Epithelial cell of proximal tubule (primary cell): ENCODE measurements at regions not wholly inside any gene's neighbourhood (a gene's known extent, or its start where the extent isn't known, plus 50 kb on each side); places are given as distances from the start of the nearest gene placed in this dataset.
"Not testable (repeated sequence)": the region's sequence is repeated elsewhere in the genome, so short reads cannot be mapped to it uniquely, and the experiment has no call there.

Experiments
- DNase-seq: peaks from one replicate; pipeline ENCODE4 v3.0.0-alpha.2; 2011; ENCODE audit warnings: low read depth
- H3K4me3 ChIP-seq: 2 replicates; pipeline ENCODE4 v1.5.1; 2011; ENCODE audit warnings: low read depth, mild to moderate bottlenecking, low read length
- TF ChIP-seq, protein P1 (sequence below): conservative IDR thresholded peaks from 2 replicates; pipeline ENCODE4 v1.5.1; 2012; ENCODE audit warnings: low read depth, mild to moderate bottlenecking, low read length

DNA sequence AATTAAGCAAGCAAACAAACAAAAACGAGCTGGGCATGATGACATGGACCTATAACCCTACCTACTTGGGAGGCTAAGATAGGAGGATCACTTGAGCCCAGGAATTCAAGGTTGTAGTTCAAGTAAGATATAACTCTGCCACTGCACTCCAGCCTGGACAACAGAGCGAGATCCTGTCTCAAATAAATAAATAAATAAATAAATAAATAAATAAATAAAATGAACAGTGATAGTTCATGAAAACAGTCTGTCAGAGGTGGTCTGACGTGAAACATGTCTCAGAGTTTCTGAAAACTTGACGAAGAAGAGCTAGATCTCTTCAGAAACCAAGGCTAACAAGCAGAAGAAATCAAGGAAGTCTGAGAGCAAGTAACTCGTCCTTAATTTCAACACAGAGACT, 188.8 kb upstream of the GPC6 start:
- TF ChIP-seq, protein P1, sequence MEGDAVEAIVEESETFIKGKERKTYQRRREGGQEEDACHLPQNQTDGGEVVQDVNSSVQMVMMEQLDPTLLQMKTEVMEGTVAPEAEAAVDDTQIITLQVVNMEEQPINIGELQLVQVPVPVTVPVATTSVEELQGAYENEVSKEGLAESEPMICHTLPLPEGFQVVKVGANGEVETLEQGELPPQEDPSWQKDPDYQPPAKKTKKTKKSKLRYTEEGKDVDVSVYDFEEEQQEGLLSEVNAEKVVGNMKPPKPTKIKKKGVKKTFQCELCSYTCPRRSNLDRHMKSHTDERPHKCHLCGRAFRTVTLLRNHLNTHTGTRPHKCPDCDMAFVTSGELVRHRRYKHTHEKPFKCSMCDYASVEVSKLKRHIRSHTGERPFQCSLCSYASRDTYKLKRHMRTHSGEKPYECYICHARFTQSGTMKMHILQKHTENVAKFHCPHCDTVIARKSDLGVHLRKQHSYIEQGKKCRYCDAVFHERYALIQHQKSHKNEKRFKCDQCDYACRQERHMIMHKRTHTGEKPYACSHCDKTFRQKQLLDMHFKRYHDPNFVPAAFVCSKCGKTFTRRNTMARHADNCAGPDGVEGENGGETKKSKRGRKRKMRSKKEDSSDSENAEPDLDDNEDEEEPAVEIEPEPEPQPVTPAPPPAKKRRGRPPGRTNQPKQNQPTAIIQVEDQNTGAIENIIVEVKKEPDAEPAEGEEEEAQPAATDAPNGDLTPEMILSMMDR, result no peak
- no peak for DNase-seq
- no peak overlapping the region for H3K4me3 ChIP-seq

DNA sequence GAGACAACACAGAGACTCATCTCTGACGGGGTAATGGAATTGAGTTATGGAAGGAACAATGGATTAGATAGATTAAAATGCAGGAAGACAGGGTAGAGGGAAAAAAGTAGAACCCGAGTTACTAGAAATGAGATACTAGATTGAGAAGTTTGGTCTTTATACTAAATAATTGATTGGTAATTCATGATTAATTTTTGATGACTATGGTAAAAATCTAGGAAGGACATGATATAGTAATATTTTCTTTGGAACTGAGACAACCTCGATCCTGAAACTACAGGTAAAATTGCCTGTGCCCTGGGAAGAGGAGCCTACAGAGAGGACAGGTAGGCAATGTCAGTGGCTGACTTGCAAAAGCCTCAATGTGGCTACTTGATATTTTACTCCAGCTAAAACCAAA, 188.4 kb upstream of the GPC6 start:
- no peak overlapping the region for H3K4me3 ChIP-seq
- TF ChIP-seq, protein P1, result no peak
- DNase-seq, result no peak

- no peak overlapping the region for H3K4me3 ChIP-seq
- DNase-seq, result no peak
- TF ChIP-seq, protein P1, result no peak
Measured at GRCh38 chr13:93039131-93039530, 187.5 kb upstream of the GPC6 start.

DNA sequence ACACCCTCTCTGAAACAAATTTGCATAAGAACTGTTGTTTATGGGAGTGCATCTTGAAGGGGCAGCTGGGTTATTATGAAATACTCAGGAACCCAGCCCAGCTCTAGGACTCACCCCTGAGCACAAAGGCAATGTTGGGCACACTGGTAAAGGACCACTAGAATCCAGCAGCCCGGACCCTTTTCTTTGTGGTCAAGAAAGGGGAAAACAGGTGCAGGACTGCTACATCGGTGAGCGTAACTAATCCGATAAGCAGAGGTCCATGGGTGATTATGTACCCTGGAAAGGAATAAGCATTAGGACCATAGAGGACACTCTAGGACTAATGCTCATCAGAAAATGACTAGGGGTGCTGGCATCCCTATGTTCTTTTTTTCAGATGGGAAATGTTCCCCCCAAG, 185.0 kb upstream of the GPC6 start:
- not testable (repeated sequence) for H3K4me3 ChIP-seq

DNA sequence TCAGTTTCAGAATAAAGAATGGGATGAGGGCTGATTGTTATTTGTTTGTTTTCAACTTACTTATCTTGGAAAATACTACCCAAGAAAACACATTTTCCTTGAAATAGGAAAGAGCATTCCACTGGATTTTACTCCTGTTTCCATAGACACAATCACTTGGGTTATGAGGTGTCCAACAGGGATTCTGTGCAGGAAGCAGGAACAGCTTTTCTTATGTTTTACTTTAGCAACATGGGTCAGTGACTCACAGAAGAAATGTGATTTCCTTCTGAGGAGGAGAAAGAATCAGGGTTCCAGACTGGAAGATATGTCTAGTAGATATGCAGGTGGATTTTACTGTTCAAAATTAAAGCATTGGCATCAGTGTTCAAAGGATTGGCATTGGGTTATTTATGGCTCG, 180.8 kb upstream of the GPC6 start:
- no peak overlapping the region for H3K4me3 ChIP-seq
- TF ChIP-seq, protein P1, result no peak
- DNase-seq, result no peak

More for the DNA sequence above, 185.0 kb upstream of the GPC6 start:
- DNase-seq, result not testable (repeated sequence)

DNA sequence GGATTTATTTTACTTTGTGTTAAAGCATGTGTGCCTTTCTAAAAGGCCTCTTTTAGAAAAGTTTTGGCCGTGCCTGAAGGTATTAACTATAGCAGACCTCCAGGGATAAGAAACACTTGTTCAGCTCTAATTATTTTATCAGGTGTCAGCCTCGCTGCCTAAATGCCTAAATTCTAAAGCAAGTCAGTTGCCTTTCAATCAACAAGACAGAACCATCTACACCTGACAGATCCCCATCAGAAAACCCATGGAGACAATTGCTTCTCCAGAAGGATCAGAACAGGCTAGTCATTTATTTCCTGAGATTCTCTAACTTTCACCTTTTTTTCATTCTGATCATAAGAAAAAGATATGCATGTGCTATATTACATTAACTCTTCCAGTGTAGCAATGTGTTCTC, 171.4 kb upstream of the GPC6 start:
- TF ChIP-seq, protein P1, result no peak
- no peak for DNase-seq
- no peak overlapping the region for H3K4me3 ChIP-seq

GRCh38 chr13:93058301-93058700, 168.3 kb upstream of the GPC6 start:
- TF ChIP-seq, protein P1, result no peak
- no peak for DNase-seq
- H3K4me3 ChIP-seq, result no peak overlapping the region

GRCh38 chr13:93060144-93060543, 166.5 kb upstream of the GPC6 start:
- TF ChIP-seq, protein P1, result no peak
- DNase-seq, result no peak

More at GRCh38 chr13:93060144-93060543, 166.5 kb upstream of the GPC6 start:
- no peak overlapping the region for H3K4me3 ChIP-seq
